Body of pancreas (tissue), 4 donors: ENCODE measurements at regions not wholly inside any gene's neighbourhood (a gene's known extent, or its start where the extent isn't known, plus 50 kb on each side); places are given as distances from the start of the nearest gene placed in this dataset.

Experiments
- CTCF ChIP-seq, 7 experiments: fragments of 450-650 bp in 4 of 7; fragments of 200-600 bp in 3 of 7; sonication (generic) in 3 of 7; IDR thresholded peaks; one replicate each; pipeline ENCODE4 v1.5.1; 2016 to 2019; ENCODE audit warnings: antibody characterized with exemption in 7 of 7
- POLR2A ChIP-seq, 3 donors: fragments of 450-650 bp; IDR thresholded peaks; one replicate each; pipeline ENCODE4 v1.6.1; 2016; ENCODE audit warnings: antibody characterized with exemption in 3 of 3, mild to moderate bottlenecking in 2 of 3

DNA sequence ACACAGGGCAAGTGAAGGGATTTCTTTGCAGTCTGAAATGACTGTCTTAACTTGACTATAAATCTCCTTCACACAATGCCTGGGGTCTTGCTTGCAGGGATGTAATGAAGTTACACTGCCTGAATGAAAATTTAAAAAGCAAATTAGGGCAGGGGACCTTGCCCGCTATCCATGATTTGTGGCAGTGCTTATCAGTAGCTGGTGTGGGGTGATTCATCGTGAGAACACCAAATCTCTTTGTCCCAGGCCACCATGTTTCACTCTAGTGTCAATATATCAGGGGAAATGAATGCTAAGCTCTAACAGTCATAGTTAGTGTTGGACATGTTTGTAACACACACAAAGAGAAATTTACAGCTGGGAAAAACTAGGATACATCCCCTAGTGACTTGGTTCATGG lies 713.7 kb upstream of the EPHA7 start:
- TF ChIP-seq POLR2A (IDR thresholded peaks at IDR 0.05) (no peak), CTCF (IDR thresholded peaks at IDR 0.05) (no peak)
